H1 (cell line): ENCODE measurements at regions not wholly inside any gene's neighbourhood (a gene's known extent, or its start where the extent isn't known, plus 50 kb on each side); places are given as distances from the start of the nearest gene placed in this dataset.

Experiments
- CTCF ChIA-PET: fragments of 300-600 bp; sonication (Branson Sonifier 250); formaldehyde crosslinking; loops from one replicate; lab custom pipeline; 2021; ENCODE audit not compliant: partially characterized antibody; lab: Charles Lee
- POLR2A ChIA-PET: fragments of 300-600 bp; sonication (Branson Sonifier 250); formaldehyde crosslinking; loops from one replicate; lab custom pipeline; 2021; ENCODE audit warnings: inconsistent platforms; ENCODE audit not compliant: partially characterized antibody; lab: Charles Lee
- DNase-seq, 2 experiments: peaks; one replicate each; pipeline versions ENCODE4 v3.0.0 to v3.0.0-alpha.2; 2010 to 2022; ENCODE audit warnings: low spot score in 2 of 2, low read depth in 1 of 2, mixed read lengths in 1 of 2
- FAIRE-seq: peaks from 2 replicates; lab custom pipeline; 2011; peaks lifted over from hg19 to GRCh38; lab: Jason Lieb, UNC
- H2AFZ ChIP-seq: 2 replicates; pipeline ENCODE4 v1.8.1; 2012; ENCODE audit warnings: low read length, inconsistent platforms
- H2AK5ac ChIP-seq: 2 replicates; pipeline ENCODE4 v1.6.1; 2013; ENCODE audit warnings: low read depth, low read length
- H2BK120ac ChIP-seq: replicated peaks from 2 replicates; pipeline ENCODE3; 2013; ENCODE audit warnings: low read depth, low read length, inconsistent platforms
- H2BK12ac ChIP-seq: 2 replicates; pipeline ENCODE4 v1.6.1; 2013; ENCODE audit warnings: low read depth, low read length
- H2BK15ac ChIP-seq: 2 replicates; pipeline ENCODE4 v1.6.1; 2013; ENCODE audit warnings: low read length
- H2BK20ac ChIP-seq: 2 replicates; pipeline ENCODE4 v1.6.1; 2013; ENCODE audit warnings: low read length
- H2BK5ac ChIP-seq: 2 replicates; pipeline ENCODE4 v1.6.1; 2013; ENCODE audit warnings: low read depth, low read length
- H3K14ac ChIP-seq: 2 replicates; pipeline ENCODE4 v1.6.1; 2013; ENCODE audit warnings: inconsistent platforms; ENCODE audit not compliant: insufficient read length
- H3K18ac ChIP-seq: 2 replicates; pipeline ENCODE4 v1.6.1; 2013; ENCODE audit warnings: low read length; ENCODE audit errors: extremely low read depth
- H3K23ac ChIP-seq: 2 replicates; pipeline ENCODE4 v1.6.1; 2013; ENCODE audit warnings: inconsistent platforms; ENCODE audit not compliant: insufficient read length
- H3K23me2 ChIP-seq: 2 replicates; pipeline ENCODE4 v1.6.1; 2013; ENCODE audit warnings: low read depth, low read length
- H3K27ac ChIP-seq: 2 replicates; pipeline ENCODE4 v1.6.1; 2011; ENCODE audit warnings: low read depth, low read length, inconsistent platforms
- H3K27me3 ChIP-seq, 4 experiments: replicated peaks in 1 of 4; 1 replicate in 1 of 4; 2 replicates in 3 of 4; pipeline versions ENCODE4 v1.6.1 to v1.8.1; 2011 to 2013; ENCODE audit warnings: low read length in 3 of 4, mild to moderate bottlenecking in 3 of 4, inconsistent platforms in 2 of 4, mixed read lengths in 2 of 4, moderate library complexity in 1 of 4; ENCODE audit not compliant: control insufficient read depth in 3 of 4, insufficient read depth in 3 of 4; ENCODE audit errors: extremely low read depth in 1 of 4
- H3K36me3 ChIP-seq, 4 experiments: 2 replicates each; pipeline versions ENCODE4 v1.6.1 to v1.8.1; 2011 to 2013; ENCODE audit warnings: mild to moderate bottlenecking in 4 of 4, low read length in 3 of 4, moderate library complexity in 2 of 4, control low read depth in 1 of 4, inconsistent platforms in 1 of 4; ENCODE audit not compliant: insufficient read depth in 4 of 4, control insufficient read depth in 2 of 4
- H3K4ac ChIP-seq: replicated peaks from 2 replicates; pipeline ENCODE3; 2013; ENCODE audit warnings: low read length, low read depth, mixed read lengths, inconsistent platforms; ENCODE audit not compliant: insufficient read length
- H3K4me1 ChIP-seq, 4 experiments: replicated peaks in 1 of 4; 1 replicate in 1 of 4; 2 replicates in 3 of 4; pipeline versions ENCODE4 v1.6.1 to v1.8.1; 2011 to 2013; ENCODE audit warnings: low read length in 3 of 4, inconsistent platforms in 2 of 4, mixed read lengths in 1 of 4; ENCODE audit not compliant: insufficient read depth in 4 of 4, control insufficient read depth in 3 of 4
- H3K4me2 ChIP-seq, 2 experiments: 2 replicates each; pipeline versions ENCODE4 v1.6.1 to v1.8.1; 2011 to 2013; ENCODE audit warnings: low read depth in 2 of 2, low read length in 2 of 2, control low read depth in 1 of 2, inconsistent platforms in 1 of 2, mild to moderate bottlenecking in 1 of 2; ENCODE audit not compliant: insufficient read depth in 1 of 2
- H3K4me3 ChIP-seq, 4 experiments: fragments of 200-600, 300-600 bp in 1 of 4; sonication (generic), shearing (Covaris generic), sonication (Bioruptor Twin) in 1 of 4; 2 replicates each; pipeline versions ENCODE4 v1.5.1 to v1.8.1; 2011 to 2016; ENCODE audit warnings: low read length in 4 of 4, low read depth in 3 of 4, control low read depth in 2 of 4, inconsistent platforms in 2 of 4, mild to moderate bottlenecking in 2 of 4, mixed read lengths in 1 of 4, moderate library complexity in 1 of 4; ENCODE audit not compliant: insufficient read depth in 2 of 4; ENCODE audit errors: extremely low read depth in 1 of 4
- H3K56ac ChIP-seq: replicated peaks from 2 replicates; pipeline ENCODE3; 2013; ENCODE audit warnings: low read depth, mild to moderate bottlenecking, mixed read lengths, low read length, inconsistent platforms; ENCODE audit not compliant: insufficient read length
- H3K79me1 ChIP-seq: 2 replicates; pipeline ENCODE4 v1.6.1; 2013; ENCODE audit warnings: low read depth, low read length, control low read depth
- H3K79me2 ChIP-seq, 2 experiments: 2 replicates each; pipeline versions ENCODE4 v1.6.1 to v1.8.1; 2012 to 2013; ENCODE audit warnings: low read length in 2 of 2, mild to moderate bottlenecking in 2 of 2, inconsistent platforms in 1 of 2; ENCODE audit not compliant: insufficient read depth in 2 of 2, control insufficient read depth in 1 of 2
- H3K9ac ChIP-seq, 4 experiments: replicated peaks in 1 of 4; 1 replicate in 1 of 4; 2 replicates in 3 of 4; pipeline versions ENCODE4 v1.6.1 to v1.8.1; 2011 to 2013; ENCODE audit warnings: low read depth in 3 of 4, low read length in 3 of 4, control low read depth in 2 of 4, mild to moderate bottlenecking in 2 of 4, moderate library complexity in 2 of 4, inconsistent platforms in 1 of 4; ENCODE audit errors: extremely low read depth in 1 of 4
- H3K9me3 ChIP-seq, 2 experiments: 2 replicates each; pipeline versions ENCODE4 v1.6.1 to v1.8.1; 2012 to 2013; ENCODE audit warnings: mild to moderate bottlenecking in 2 of 2, moderate library complexity in 2 of 2, control low read depth in 1 of 2, inconsistent platforms in 1 of 2, low read depth in 1 of 2, low read length in 1 of 2, mixed read lengths in 1 of 2; ENCODE audit not compliant: insufficient read depth in 2 of 2
- H4K20me1 ChIP-seq, 2 experiments: replicated peaks in 1 of 2; 2 replicates each; pipeline versions ENCODE3 to v1.8.1; 2011 to 2013; ENCODE audit warnings: inconsistent platforms in 2 of 2, low read length in 2 of 2, mild to moderate bottlenecking in 1 of 2; ENCODE audit not compliant: insufficient read depth in 2 of 2, control insufficient read depth in 1 of 2
- H4K5ac ChIP-seq: 2 replicates; pipeline ENCODE4 v1.6.1; 2013; ENCODE audit warnings: low read length, low read depth, mixed read lengths, inconsistent platforms; ENCODE audit not compliant: insufficient read length
- H4K8ac ChIP-seq: 2 replicates; pipeline ENCODE4 v1.8.0; 2013; ENCODE audit warnings: mild to moderate bottlenecking, moderate library complexity, low read length, inconsistent platforms; ENCODE audit not compliant: insufficient read depth; ENCODE audit errors: extremely low read depth
- H4K91ac ChIP-seq: replicated peaks from 2 replicates; pipeline ENCODE3; 2013; ENCODE audit warnings: low read length, mixed read lengths, inconsistent platforms; ENCODE audit not compliant: insufficient read length
- RXRA ChIP-seq: IDR thresholded peaks from 2 replicates; pipeline ENCODE4 v1.6.1; 2011; ENCODE audit warnings: low read depth, mild to moderate bottlenecking, low read length, moderate library complexity; ENCODE audit not compliant: insufficient read depth
- SP4 ChIP-seq: IDR thresholded peaks from 2 replicates; pipeline ENCODE4 v1.6.1; 2012; ENCODE audit warnings: low read length, inconsistent platforms
- whole genome bisulfite sequencing, 2 experiments: shearing (Covaris generic) in 1 of 2; methylation state at CpG; one replicate each; pipeline versions ENCODE4 v1.1.6 to v1.1.7; 2013 to 2015; ENCODE audit warnings: low lambda C conversion rate in 2 of 2, mixed read lengths in 2 of 2, inconsistent platforms in 1 of 2, low coverage in 1 of 2, missing lambda C conversion rate in 1 of 2; ENCODE audit not compliant: insufficient replicate concordance in 2 of 2, insufficient coverage in 1 of 2, insufficient read length in 1 of 2; ENCODE audit errors: extremely low coverage in 1 of 2, missing lambda C conversion rate in 1 of 2; 5-methylcytosine and 5-hydroxymethylcytosine counted together

DNA sequence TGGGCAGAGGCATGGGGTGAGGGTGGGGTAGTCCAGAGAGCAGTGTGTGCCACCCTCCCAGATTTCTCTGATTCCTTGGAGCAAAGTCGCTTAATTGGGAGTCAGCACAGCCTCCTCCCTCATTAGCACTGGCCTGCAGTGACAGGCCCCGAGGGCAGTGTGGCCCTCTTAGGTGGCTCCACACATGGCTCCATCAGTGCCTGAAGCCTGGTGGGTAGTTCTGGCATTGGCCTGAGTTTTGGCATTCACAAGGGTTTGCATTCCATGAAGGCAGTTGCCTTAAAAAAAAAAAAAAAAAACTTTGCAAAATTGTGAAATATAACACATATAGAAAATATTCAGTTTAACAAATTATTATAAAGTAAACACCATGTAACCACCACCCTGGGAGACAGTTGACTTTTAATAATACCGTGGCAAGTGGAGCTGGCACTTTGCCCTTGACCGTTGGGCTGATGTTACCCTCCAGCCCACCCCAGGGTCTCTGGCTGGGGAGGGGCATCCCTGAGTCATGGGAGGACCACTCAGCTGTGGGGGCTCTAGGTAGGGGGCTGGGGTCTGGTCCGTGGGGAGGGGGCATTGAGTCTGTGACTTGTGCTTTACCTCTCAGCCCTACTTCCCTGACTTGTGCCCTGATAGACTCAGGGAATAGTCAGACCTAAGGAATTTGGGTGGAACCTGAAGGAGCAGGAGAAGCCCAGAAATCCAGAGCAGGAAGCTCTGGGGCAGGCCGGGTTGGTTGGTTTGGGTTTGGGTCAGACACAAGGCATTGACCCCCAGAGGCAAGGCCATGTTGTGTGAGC lies 51.3 kb upstream of the PITX1 start:
- CTCF ChIA-PET: interaction anchor here (1.0 to 2.2 kb wide), 2 partner anchors 94 to 369 kb away, joined by 3 to 7 read pairs; no protein-coding TSS in a partner anchor
- TF ChIP-seq RXRA (no peak), SP4 (no peak)
- Histone ChIP-seq H4K91ac (no peak overlapping the region), H3K14ac (no peak overlapping the region), H3K79me1 (no peaks in the 10 kb centered on the region), H3K79me2 (no peaks in the 10 kb centered on the region), H3K4ac (no peak overlapping the region), H2BK5ac (peak overlapping the region; percentile 9; the same call in 1 of the 2 replicates), H4K20me1 (no peaks in the 10 kb centered on the region), H2AK5ac (no peak overlapping the region), H2BK12ac (no peak overlapping the region), H3K18ac (no peak overlapping the region), H3K4me2 (no peak overlapping the region), H3K27me3 (no peaks in the 10 kb centered on the region; a peak in 1 of 7 replicates), H2BK120ac (no peak overlapping the region), H3K36me3 (no peaks in the 10 kb centered on the region), H2BK15ac (no peak overlapping the region), H4K8ac (no peak overlapping the region), H2BK20ac (no peak overlapping the region), H3K23ac (no peak overlapping the region), H3K27ac (no peak overlapping the region), H3K9ac (no peak overlapping the region), H4K5ac (no peak overlapping the region), H3K56ac (no peak overlapping the region), H3K4me1 (no peaks in the 10 kb centered on the region), H3K23me2 (no peaks in the 10 kb centered on the region), H3K4me3 (no peak overlapping the region), H2AFZ (no peak overlapping the region), H3K9me3 (peaks cover 0 to 4% of the 10 kb centered on the region in 2 experiments; a peak in 1 of 4 replicates)
- 84% methylated on average over 5 of the region's 6 CpGs; no CpG with 5 or more reads in 1 of the 2 experiments for WGBS, 2 experiments
- DNase-seq (no peak), FAIRE-seq (no peak)
- POLR2A ChIA-PET: no interaction called here
